Forelimb muscle (tissue), 1 donor: ENCODE measurements at regions not wholly inside any gene's neighbourhood (a gene's known extent, or its start where the extent isn't known, plus 50 kb on each side); places are given as distances from the start of the nearest gene placed in this dataset.

Source experiments
- DNase-seq: peaks from one replicate; pipeline ENCODE4 v3.0.0-alpha.2; 2013; ENCODE audit warnings: low read depth

DNA sequence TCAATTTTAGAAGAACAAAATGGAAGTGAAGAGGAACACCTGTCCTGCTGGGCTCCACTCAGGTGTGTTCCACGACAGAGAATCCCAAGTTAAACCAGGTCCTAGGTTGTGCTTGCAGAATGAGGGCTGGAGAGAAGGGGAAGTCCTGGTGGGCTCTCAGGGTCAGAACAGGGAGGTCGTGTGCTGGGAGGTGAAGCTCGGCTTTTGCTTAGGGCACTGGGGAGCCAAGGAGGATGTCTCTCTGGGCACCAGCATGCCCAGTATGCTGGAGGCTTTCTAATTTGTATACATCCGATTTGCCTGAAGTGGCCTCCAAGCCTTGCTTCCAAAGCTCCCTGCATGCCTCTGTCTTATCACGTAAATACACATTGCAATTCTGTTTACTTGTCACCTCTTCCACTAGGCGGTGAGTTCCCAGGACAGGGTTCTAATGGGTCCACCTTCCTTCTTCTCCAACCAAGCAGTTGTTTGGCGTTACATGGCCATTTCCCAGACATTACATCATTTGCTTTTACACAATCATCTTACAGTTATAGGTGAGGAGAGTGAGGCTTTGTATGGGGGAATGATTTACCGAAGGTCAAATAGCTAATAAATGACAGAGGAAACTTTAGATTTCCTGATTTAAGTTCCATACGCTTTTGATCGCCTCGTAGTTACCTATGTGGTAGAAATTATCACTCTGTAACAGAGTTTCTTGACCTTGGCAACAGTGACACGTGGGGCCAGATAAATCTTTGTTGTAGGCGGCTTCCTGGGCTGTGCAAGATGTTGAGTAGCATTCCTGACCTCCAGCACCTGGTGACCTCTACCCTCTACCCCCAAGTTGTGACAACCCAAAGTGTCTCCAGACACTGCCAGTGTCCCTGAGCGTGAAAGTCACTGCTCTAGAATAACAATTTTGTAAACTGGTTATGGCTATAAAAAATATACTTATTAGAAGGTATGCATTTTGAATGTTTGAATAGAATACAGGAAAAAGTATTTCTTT, 901.5 kb downstream of the TBC1D22A start:
- DNase-seq = no peak

DNA sequence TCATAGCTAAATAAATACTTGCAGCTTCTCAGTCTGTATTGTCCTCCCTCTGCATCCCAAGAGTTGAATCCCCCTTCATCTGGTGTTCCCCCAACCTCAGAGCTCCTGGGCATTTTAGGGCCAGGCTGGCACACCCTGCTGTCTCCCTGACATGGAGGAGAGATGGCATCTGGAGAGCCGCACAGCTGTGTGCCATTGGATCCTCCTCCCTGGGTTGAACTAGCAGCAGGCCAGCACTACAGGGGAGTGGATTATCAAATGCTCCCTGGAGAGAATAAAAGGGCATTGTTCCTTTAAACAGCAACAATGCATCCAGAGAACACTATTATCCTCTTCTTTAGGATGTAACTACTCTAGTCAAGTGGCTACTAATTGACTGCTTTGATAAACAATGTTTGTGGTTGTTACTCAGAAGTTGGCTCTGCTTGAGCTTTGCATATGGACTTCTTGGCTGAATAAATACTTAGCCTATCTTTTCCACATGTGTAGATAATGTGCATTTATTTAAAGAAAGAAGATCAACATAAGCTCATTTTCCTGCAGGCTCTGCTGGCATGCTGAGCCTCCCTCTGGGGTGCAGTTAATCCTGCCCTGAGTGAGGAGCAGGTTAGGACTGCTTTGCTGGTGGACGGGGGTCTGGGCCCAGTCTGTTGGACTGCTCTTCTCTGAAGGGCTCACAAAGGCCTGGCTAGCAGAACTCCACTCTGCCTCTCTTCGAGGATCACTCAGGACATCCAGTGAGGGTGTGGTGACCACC, 897.2 kb downstream of the TBC1D22A start:
- no peak for DNase-seq

DNA sequence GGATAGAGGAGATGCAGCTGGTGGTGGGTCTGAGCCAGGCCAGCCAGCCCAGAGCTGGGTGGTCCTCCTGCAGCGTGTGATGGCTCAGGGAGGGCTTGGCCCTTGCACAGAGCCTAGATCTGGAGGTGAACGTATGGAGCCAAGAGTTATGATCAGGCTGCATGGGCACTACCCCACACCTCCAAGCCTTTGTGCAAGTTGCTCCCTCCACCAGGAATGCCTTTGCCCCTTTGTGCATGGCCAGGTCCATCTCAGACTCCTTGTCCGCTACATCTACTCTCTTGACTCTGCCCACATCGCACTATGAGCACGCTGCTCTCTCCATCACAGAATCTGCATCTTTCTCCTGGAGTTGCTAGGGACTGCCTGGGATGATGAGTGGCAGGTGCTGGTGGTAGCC, 895.7 kb downstream of the TBC1D22A start:
- no peak for DNase-seq

DNA sequence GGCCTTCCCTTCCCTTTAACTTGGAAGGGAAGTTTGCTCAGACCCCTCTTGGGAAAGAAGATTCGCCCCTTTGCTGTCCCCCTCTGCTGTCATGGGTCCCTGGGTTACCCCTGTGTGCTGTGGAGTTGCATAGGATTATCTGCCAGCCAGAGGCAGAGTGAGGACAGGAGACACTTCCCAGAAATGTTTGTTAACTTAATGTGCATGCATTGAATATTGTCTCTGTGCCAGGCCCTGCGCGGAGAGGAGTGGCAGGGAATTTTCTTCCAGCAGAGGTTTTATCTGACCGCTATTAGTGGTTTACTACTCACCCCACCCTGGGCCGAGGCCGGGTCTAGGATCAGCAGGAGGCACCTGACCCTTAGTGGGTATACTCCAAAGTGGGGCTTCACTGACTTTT, 894.8 kb downstream of the TBC1D22A start:
- no peak for DNase-seq

DNA sequence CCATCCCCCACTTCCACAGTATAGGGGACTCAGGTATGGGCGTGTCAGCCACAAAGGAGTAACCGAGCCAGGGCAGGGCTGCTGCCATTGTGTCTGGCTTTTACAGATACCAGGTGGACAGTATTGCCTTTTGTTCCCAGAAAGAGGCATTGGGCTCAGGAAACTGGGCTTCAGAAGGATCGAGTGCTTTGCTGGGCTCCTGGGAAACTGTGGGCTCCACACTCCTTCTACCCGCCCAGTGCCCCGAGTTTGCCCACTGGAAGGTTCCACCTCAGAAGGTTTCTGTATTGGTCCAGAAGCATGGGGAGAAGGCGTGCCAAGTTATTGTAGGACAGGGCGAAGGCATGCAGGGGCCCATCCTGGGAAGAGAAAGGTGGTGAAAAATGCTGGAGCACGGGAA, 894.4 kb downstream of the TBC1D22A start:
- DNase-seq = no peak

DNA sequence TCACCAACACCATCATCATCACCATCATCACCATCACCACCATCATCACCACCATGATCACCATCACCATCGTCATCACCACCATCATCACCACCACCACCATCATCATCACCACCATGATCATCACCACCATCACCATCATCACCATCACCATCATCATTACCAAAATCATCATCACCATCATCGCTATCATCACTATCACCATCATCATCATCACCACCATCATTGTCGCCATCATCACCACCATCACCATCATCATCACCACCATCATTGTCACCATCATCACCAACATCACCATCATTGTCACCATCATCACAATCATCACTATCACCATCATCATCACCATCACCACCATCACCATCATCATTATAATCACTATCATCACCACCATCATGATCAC, 893.5 kb downstream of the TBC1D22A start:
- no peak for DNase-seq

DNA sequence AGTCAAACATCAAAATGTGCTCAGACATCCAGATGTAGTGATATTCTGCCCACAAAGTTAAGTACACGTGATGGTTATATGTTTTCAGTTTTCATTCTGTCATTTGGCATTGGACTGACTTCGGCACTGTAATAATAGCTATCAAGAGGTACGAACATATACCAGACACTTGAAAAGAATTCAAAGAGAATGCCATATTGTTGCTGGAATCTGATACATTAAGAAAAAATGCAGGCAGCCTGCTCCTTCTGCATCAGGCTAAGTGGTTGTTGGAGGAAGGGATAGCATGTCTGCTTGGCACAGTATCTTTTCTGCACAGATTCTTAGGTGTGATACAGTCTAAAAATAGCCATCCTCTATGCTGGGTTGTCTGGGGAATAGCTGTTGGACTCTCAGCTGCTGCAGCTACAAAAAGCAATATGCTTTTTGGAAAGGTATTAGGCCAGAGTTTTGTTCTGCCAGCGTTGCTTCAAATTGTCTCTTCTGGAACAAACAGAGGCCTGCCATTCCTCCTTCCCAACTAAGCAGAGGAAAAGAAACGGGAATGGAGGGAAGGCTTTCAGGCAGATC, 892.6 kb downstream of the TBC1D22A start:
- no peak for DNase-seq

DNA sequence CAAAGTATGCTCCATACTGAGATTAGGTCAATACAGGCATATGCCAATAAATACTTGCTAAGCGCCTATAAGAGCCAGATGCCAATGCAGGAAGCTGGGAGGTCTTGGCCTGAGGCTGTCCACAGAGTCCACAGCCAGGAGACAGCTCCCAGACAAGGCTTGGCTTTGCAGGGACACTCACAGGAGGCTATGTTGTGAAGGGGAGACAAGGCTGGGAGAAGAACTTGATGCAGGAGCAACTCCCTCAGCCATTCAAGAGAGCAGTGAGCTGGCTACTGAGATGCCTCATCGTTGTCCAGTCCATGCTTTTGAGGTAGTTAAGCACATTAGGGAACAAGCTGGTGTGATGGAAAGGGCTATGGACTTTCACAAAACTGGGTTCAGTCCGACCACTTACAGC, 891.5 kb downstream of the TBC1D22A start:
- DNase-seq = no peak

DNA sequence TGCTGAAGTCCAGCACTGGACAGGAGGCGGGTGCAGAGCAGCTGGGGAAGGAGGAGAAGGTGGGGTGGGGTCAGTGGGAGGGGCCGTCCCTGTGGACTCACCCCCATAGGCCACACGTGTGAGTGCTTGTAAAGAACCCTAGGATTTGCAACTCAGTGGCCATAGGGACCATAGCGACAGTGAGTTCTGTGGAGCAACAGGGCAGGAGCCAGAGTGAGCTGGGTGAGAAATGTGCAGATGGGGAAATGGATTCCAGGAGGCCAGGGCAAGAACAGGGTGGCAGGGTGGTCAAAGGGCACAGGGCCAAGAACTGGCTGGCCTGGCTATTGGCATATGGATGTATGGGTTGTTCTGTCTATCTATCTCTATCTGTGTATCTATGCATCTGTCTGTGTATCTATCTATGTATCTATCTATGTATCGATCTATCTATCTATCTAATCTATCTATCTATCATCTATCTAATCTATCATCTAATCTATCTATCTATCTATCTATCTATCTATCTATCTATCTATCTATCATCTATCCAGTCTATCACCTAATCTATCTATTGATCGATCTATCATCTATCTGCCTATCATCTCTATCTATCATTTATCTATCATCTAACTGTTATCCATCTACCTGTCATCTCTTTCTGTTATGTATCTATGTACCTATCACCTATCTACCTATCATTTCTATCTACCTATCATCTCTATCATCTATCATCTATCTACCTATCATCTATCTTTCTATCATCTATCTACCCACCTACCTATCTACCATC, 889.0 kb downstream of the TBC1D22A start:
- no peak for DNase-seq

DNA sequence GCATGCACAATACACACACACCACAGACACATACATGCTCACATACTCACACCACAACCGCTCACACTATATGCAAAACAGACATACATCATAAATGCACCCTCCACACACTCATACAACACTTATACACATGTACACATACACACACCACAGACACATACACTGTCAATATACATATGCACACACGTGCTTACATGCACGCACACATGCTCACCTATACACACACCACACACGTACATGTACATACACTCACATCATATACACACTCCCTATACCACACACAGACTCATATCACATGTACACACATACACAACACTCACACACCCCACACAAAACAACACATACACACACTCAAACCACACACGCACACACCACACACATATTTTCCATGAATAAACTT, 885.3 kb downstream of the TBC1D22A start:
- DNase-seq = no peak

DNA sequence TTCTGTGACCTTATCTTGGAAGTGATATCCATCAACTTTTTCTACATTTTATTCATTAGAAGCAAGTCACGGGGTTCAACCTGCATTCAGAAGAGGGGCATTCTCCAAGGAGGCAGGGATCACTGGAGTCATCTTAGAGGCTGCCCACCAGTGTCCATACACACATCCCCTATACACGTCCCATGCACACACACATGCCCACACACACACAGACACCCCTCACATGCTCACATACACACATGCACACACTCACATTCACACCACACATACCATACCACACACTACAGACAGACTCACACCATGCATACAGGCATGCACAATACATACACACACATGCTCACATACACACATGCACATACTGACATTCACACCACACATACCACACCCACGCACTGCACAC, 884.7 kb downstream of the TBC1D22A start:
- DNase-seq = no peak

DNA sequence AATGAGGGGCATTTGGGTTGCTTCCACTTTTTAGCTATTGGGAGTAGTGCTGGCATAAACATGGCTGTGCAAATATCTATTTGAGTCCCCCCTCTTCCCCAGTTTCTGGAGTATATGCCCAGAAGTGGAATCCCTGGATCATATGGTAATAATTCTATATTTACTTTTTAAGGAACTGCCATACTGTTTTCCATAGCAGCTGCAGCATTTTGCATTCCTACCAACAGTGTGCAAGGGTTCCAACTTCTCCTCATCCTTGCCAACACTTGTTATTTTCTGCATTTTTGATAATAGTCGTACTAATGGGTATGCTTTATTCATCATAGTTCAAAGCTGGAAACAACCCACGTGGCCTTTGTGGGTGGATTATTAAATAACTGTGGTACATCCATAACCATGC, 883.5 kb downstream of the TBC1D22A start:
- no peak for DNase-seq

DNA sequence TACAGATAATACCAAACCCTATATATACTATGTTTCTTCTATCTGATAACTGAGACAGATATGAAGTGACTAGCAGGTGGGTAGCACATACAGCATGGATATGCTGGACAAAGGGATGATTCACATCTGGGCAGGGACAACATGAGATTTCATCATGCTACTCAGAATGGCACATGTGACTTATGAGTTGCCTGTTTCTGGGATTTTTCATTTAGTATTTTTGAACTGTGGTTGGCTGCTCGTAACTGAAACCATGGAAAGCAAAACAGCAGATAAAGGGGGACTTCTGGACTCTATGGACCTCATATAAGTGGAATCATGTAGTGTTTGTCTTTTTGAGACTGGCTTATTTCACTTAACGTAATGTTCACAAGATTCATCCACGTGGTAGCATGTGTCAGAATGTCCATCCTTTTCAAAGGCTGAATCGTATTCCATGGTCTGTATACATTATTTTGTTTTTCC, 883.0 kb downstream of the TBC1D22A start:
- no peak for DNase-seq

DNA sequence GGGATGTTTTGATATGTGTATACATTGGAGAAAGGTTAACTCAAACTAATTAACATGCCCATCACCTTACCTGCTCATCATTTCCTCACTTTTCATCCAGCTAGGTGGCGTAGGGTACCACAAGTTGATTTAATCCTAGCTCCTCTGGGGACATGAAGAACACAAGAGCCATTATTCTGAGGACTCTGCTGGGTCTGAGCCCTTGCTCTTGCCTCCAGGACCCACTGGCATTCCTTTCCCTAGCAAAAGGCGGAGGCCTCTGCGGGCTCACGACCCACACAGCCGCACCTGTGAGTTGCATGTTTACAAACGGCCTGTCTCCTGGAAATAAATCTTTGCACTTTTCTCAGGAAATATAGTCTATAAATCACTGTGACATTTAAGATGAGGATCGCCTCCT, 871.9 kb downstream of the TBC1D22A start:
- DNase-seq = no peak

DNA sequence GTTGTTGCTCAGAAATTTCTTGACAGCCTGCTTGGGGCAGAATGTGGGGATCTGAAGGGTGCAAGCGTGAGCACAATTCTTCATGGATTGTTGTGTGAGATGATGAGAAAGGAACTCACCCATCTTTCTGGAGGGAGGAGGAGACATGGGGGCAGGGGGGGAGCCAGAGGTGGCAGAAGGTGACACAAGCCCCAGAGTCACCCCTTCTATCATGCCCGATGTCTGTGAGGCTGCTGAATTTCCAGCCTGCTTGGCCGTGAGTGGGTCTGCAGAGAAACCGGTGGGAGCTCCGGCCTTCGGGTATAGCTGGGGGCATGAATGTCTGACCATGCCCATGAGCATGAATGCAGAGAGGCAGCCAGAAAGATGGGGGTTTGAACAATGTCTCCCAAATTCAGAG, 870.7 kb downstream of the TBC1D22A start:
- no peak for DNase-seq

DNA sequence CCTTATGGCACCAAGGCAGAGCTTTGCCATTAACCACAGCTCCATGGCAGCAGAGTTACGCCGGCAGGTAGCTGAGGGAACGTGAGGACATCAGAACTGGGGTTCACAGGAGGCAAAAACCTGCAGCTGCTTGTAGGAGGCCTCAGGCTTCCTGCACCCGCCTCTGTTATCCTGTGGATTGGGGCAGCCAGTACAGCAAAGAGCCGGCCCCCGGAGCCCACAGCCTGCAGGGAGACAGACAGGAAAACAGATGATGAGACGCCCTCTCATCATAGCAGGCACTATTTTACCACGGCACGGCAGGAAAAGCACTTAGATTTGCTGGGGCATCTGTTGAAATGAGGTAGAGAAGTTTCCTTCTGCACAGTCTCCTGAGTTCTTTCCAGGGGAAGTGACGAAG, 870.3 kb downstream of the TBC1D22A start:
- DNase-seq = no peak

DNA sequence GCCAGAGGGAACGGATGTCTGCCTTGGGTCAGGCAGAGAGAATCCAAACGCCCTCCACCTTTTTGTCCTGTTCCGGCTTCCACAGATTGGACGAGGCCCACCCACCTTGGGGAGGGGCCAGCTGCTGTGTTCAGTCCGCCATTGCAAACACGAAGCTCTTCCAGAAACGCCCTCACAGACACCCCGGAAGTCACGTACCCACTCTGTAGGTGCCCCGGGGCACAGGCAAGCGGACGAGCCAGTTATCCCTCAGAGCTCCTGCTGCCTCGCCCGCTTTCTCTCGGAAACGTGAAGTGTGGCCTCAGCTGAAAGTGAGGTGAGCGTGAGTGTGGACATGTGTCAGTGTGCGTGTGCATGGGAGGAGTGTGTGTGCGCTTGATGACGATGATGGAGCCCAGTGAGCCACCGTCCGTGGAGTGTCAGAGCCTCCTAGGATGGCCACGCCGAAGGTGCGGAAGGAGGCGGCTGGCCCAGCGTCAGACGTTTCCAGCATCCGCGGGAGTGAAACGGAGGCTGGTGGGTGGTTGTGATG, 869.2 kb downstream of the TBC1D22A start:
- no peak for DNase-seq

DNA sequence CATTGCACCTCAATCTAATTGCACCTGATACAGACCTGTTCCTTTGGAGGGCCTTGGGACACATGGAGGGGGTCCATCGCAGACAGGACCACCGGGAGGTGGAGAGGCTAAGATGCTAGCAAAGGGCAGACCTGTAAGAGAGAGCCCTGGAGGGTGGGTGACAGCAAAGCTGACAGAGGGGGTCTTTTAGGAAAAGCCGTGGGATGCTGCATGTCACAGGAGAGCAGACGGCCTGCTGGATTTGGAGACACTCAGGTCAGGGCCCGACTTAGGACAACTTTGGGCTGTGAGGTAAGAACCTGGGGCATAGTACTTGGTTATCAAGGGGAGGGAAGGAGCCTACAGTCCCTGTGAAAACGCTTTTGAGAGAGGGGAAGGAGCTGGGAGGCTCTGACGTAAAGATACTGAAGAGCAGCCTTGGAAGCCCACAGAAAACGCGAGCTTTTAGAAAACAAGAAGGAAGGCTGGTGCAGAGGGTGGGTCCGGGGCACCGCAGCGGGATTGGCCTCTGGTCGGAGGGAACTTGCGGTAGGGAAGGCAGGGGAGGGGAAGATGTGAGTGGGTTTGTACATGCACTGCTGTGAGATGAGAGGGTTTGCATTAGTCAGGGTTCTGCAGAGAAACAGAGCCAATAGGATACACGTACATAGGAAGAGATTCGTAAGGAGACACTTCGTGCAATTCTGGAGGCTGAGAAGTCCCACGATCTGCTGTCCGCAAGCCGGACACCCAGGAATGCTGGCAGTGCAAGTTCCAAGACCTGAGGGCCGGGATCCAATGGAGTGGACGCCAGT, 868.5 kb downstream of the TBC1D22A start:
- no peak for DNase-seq

DNA sequence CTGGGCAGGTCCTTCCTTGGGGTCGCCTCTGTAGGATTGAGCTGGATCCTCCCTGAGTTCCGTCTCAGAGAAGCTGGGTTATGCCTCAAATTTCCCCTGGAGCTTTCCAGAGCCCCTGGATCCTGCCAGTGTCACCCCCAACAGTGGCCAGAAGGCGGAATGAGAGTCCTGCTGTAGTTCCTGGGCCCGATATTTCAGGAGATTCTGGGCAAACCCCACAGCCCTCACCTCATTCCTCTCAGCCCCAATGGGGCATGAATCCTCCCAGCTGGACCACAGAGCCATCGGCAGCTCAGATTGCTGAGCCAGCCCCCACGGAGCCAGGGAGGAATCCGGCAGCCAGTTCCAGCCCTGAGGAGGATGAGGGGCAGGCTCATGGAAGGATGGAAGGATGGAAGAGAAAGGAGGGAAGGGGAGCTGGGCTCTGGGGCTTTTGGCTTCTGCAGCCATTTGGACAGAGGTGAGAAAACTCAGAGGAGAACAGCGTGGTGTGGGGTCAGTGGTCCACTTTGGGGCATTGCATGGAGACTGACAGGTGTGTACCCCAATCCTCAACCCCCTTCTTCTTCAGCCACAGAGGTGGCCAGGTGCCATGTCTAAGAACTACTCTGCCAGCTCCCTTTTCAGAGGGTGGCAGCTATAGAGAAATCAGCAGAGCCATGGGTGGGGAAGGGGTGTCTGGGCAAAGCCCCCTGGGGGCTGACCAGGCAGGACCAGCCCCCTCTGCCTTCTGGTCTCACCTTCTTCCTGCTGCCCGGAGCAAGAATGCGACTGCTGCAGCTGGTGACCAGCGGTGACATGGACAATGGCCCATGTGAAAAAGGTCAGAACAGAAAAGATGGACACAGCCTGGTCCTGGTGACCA, 867.6 kb downstream of the TBC1D22A start:
- no peak for DNase-seq

DNA sequence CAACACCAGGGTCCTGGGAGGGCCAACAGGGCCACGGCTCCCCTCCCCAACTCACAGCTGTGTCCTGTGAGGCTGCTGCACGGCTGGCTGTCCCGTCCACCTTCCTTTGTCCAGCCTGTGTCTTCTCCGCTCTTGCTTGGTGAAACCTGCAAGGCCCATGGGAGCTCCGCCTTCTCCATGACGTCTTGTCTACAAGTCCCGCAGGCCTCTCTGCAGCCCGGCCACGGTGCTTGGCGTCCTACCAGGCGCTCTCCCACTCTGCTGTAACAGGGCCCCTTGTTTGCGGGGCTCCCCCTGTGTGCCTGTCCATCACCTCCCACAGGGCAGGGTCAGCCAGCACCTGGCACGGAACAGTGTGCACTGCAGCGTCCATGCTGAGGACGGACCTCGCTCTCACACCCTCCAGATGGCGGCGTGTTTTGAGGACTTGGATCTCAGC, 866.8 kb downstream of the TBC1D22A start:
- no peak for DNase-seq
